SU-DHL-6 (cell line): ENCODE measurements at regions not wholly inside any gene's neighbourhood (a gene's known extent, or its start where the extent isn't known, plus 50 kb on each side); places are given as distances from the start of the nearest gene placed in this dataset.
A peak's percentile ranks its signal among the peaks of the same experiment; 100 is the strongest.

Source experiments
- H2AFZ ChIP-seq: fragments of 200-600 bp; sonication (generic); 2 replicates; pipeline ENCODE4 v1.6.1; 2014; ENCODE audit warnings: low read depth, mild to moderate bottlenecking, moderate library complexity, mixed read lengths, antibody characterized with exemption, low read length; ENCODE audit not compliant: severe bottlenecking
- H3F3A ChIP-seq: fragments of 200-600 bp; shearing (Covaris generic); 2 replicates; pipeline ENCODE4 v1.6.0; 2016; ENCODE audit warnings: antibody characterized with exemption, mild to moderate bottlenecking; ENCODE audit not compliant: insufficient read depth
- H3K27ac ChIP-seq: fragments of 200-600 bp; sonication (generic); 2 replicates; pipeline ENCODE4 v1.5.1; 2016; ENCODE audit warnings: low read depth, mild to moderate bottlenecking, low read length, moderate library complexity, mixed read lengths
- H3K27me3 ChIP-seq: fragments of 200-600 bp; sonication (generic), shearing (Covaris generic); 2 replicates; pipeline ENCODE4 v1.6.0; 2014; ENCODE audit warnings: mild to moderate bottlenecking, low read length
- H3K36me3 ChIP-seq: fragments of 200-600 bp; sonication (generic); 2 replicates; pipeline ENCODE4 v1.6.1; 2014; ENCODE audit warnings: mild to moderate bottlenecking, low read length, mixed read lengths
- H3K4me2 ChIP-seq: fragments of 300-600, 200-600 bp; shearing (Covaris generic), sonication (generic); 2 replicates; pipeline ENCODE4 v1.6.0; 2014; ENCODE audit warnings: low read length, low read depth, mild to moderate bottlenecking; ENCODE audit not compliant: poor library complexity, severe bottlenecking
- H3K4me3 ChIP-seq: fragments of 200-600 bp; sonication (generic); 2 replicates; pipeline ENCODE4 v1.5.1; 2014; ENCODE audit warnings: antibody characterized with exemption, low read length, mild to moderate bottlenecking, mixed read lengths; ENCODE audit not compliant: insufficient read depth, poor library complexity, severe bottlenecking
- H3K79me2 ChIP-seq: fragments of 200-600 bp; sonication (generic); 2 replicates; pipeline ENCODE4 v1.6.1; 2014; ENCODE audit warnings: mild to moderate bottlenecking, low read length, moderate library complexity; ENCODE audit not compliant: insufficient read depth
- H3K9ac ChIP-seq: fragments of 200-600 bp; sonication (generic); 2 replicates; pipeline ENCODE4 v1.7.0; 2014; ENCODE audit warnings: mild to moderate bottlenecking, low read length
- H3K9me2 ChIP-seq: fragments of 200-600 bp; sonication (generic); replicated peaks from 2 replicates; pipeline ENCODE4 v1.6.1; 2014; ENCODE audit warnings: low read length; ENCODE audit not compliant: insufficient read depth
- H3K9me3 ChIP-seq: fragments of 200-600 bp; sonication (generic); 2 replicates; pipeline ENCODE4 v1.6.1; 2014; ENCODE audit warnings: low read length, mixed read lengths; ENCODE audit not compliant: insufficient read depth
- H4K20me1 ChIP-seq: fragments of 200-600 bp; sonication (generic); 2 replicates; pipeline ENCODE4 v1.6.1; 2014; ENCODE audit warnings: low read depth, mild to moderate bottlenecking, antibody characterized with exemption, low read length, moderate library complexity, mixed read lengths
- CTCF ChIP-seq: fragments of 200-600 bp; sonication (generic); IDR thresholded peaks from one replicate; pipeline ENCODE4 v1.5.1; 2017; ENCODE audit warnings: antibody characterized with exemption, mild to moderate bottlenecking, low read length, moderate library complexity; ENCODE audit not compliant: insufficient read depth, poor library complexity, severe bottlenecking
- EZH2phosphoT487 ChIP-seq: fragments of 200-600 bp; sonication (generic), shearing (Covaris generic); conservative IDR thresholded peaks from 2 replicates; pipeline ENCODE4 v1.6.1; 2018; ENCODE audit warnings: mild to moderate bottlenecking, antibody characterized with exemption, low read length, moderate library complexity, mixed read lengths

DNA sequence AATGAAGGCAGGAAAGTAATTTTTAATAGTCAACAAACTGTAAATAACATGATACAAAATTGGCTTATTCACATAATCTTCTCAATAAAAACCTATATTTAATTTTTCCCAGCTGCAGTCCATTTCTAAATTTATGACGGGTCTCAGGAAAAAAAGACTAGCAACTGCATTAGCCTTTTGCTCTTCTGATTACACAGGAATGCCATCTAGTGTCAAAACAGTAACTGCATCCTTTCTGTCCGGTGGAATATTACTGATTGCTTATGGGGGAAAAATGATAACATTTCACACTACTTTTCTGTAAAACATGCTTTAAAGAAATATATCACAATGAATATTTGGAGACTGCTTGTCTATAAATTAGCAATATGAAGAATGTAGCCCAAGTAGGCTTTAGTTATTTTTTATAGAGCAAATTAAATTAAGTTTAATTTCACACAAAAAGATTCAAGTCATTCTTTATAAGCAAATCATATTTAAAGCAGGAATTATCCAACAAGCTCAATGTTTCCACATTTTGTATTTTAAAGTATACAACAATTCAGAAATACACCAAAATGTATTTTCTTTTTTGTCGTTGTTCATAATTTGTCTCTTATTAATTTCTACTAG is 534.7 kb downstream of the CDH10 start:
- no peak for TF ChIP-seq EZH2phosphoT487
- peak; percentile 55 for TF ChIP-seq CTCF
- Histone ChIP-seq H4K20me1 (no peaks in the 10 kb centered on the region), H3K9me2 (no peaks in the 10 kb centered on the region), H3K27ac (no peak overlapping the region), H3K36me3 (no peaks in the 10 kb centered on the region), H3F3A (no peaks in the 10 kb centered on the region), H2AFZ (peak overlapping the region; percentile 36), H3K4me2 (no peak overlapping the region), H3K79me2 (no peaks in the 10 kb centered on the region), H3K9ac (no peak overlapping the region), H3K27me3 (no peaks in the 10 kb centered on the region), H3K9me3 (no peaks in the 10 kb centered on the region), H3K4me3 (no peak overlapping the region)

- Histone ChIP-seq H3F3A (no peaks in the 10 kb centered on the region), H4K20me1 (no peaks in the 10 kb centered on the region), H3K4me2 (no peak overlapping the region), H2AFZ (no peak overlapping the region), H3K4me3 (no peak overlapping the region), H3K9me2 (no peaks in the 10 kb centered on the region), H3K27me3 (no peaks in the 10 kb centered on the region), H3K9me3 (no peaks in the 10 kb centered on the region; the same call in 1 of the 2 replicates), H3K9ac (no peak overlapping the region), H3K36me3 (no peaks in the 10 kb centered on the region), H3K27ac (no peak overlapping the region), H3K79me2 (no peaks in the 10 kb centered on the region)
- TF ChIP-seq CTCF, result no peak
- no peak for TF ChIP-seq EZH2phosphoT487
These were observed 532.4 kb downstream of the CDH10 start for GRCh38 chr5:24112420-24112819.

GRCh38 chr5:24118351-24118750 is 526.4 kb downstream of the CDH10 start:
- H3K27me3 ChIP-seq, result no peaks in the 10 kb centered on the region
- no peak overlapping the region for H3K4me3 ChIP-seq
- H3K9me2 ChIP-seq, result no peaks in the 10 kb centered on the region
- H3K79me2 ChIP-seq, result no peaks in the 10 kb centered on the region
- H3K9ac ChIP-seq, result no peak overlapping the region
- no peak overlapping the region for H3K4me2 ChIP-seq
- H3K27ac ChIP-seq, result no peak overlapping the region
- H3K36me3 ChIP-seq, result no peaks in the 10 kb centered on the region
- H3F3A ChIP-seq, result no peaks in the 10 kb centered on the region
- H2AFZ ChIP-seq, result no peak overlapping the region
- no peaks in the 10 kb centered on the region for H4K20me1 ChIP-seq
- peaks cover 11% of the 10 kb centered on the region; the same call in 1 of the 2 replicates for H3K9me3 ChIP-seq
- no peak for TF ChIP-seq CTCF
- no peak for TF ChIP-seq EZH2phosphoT487
